Hematopoietic multipotent progenitor cell (in vitro differentiated cells): ENCODE measurements at regions not wholly inside any gene's neighbourhood (a gene's known extent, or its start where the extent isn't known, plus 50 kb on each side); places are given as distances from the start of the nearest gene placed in this dataset.
A peak's percentile ranks its signal among the peaks of the same experiment; 100 is the strongest.

Experiments used
- DNase-seq, 3 donors: peaks; one replicate each; pipeline ENCODE4 v3.0.0-alpha.2; 2011 to 2015; ENCODE audit warnings: low read depth in 2 of 3, low spot score in 2 of 3

DNA sequence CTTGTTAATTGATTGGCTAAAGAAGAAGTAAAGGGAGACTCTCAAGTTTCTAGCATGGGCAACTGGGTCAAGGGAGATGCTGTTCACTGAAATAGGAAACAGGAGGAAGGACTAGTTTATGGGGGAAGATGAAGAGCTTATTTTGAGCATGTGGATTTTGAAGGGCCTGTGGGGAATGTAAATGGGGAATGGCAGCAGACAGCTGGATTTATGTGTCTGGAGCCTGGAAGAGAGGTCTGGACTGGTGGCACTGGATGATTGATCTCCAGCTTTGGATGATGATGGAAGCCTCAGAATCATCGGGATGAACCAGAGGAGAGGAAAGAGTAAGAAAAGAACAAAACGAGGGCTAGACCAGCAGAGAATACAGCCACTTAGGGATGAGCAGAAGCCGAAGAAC is 54.9 kb upstream of the ENAH start:
- DNase-seq = no peak

GRCh38 chr1:225709101-225709500 is 56.2 kb upstream of the ENAH start:
- no peak for DNase-seq

GRCh38 chr1:225710804-225711203 is 57.9 kb upstream of the ENAH start:
- no peak for DNase-seq

GRCh38 chr1:225711236-225711937 is 58.5 kb upstream of the ENAH start:
- no peak for DNase-seq

GRCh38 chr1:225712391-225712790 is 59.5 kb upstream of the ENAH start:
- peak in 2 of 3 donors; percentile 18 to 57 for DNase-seq

- no peak for DNase-seq
These were observed 60.4 kb upstream of the ENAH start for GRCh38 chr1:225713281-225713680.

DNA sequence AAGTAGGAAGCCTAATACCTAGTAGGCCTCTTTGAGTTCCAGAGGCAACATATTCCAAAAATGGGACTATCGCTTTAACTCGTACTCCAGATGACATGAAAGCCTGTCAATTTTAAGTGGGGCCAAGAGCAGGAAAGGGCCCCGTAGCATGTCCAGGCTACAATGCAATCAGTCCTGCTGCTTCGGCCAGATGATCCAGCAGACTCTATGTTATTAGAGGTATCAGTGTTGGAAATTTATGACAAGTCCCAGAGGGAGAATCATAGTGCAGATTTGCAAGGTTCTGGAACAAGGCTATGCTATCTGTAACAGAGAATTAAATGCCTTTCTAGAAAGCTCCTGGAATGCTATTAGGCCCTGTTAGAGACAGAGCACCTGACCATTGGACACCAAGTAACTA is 56.7 kb upstream of the SRP9 start:
- no peak for DNase-seq

GRCh38 chr1:225724251-225724650 is 53.4 kb upstream of the SRP9 start:
- DNase-seq = no peak
